T47D (cell line): ENCODE measurements at regions not wholly inside any gene's neighbourhood (a gene's known extent, or its start where the extent isn't known, plus 50 kb on each side); places are given as distances from the start of the nearest gene placed in this dataset.

Experiments used
- DNase-seq, 2 experiments: peaks; one replicate each; pipeline versions ENCODE4 v3.0.0 to v3.0.0-alpha.2; 2011 to 2012; ENCODE audit warnings: low read depth in 1 of 2, low spot score in 1 of 2
- JUND ChIP-seq: IDR thresholded peaks from 2 replicates; pipeline ENCODE4 v1.6.1; 2012; ENCODE audit warnings: low read depth
- in situ Hi-C: cut with HindIII; loops from 2 replicates; pipeline ENCODE4 v1.10.0; 2016; ENCODE audit warnings: low sequenced_read_pairs, low pct_unique_long_range_greater_than_20kb

DNA sequence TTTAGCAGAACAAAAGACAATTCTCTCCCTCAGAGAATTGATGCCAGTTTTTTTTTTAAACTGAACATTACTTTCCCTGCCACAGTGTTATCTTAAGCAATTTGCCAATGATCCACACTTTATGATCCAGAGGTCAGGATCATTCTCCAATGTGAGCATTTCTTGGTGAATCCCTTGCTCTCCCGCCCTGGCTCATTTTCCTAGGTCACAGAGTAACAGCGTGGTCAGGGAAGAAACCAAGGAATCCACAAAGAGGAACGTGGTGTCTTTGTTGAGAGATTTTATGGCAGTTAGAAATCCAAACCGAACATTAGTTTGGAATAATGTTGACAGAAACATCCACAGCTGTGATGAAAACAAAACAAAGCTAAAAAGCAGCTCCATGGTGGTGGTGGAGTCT, 250.3 kb downstream of the TTC32 start:
- TF ChIP-seq JUND = no peak
- in situ Hi-C loops = no loop called here
- no peak for DNase-seq

- in situ Hi-C loops = no loop called here
- TF ChIP-seq JUND = no peak
- DNase-seq = no peak
Measured at GRCh38 chr2:19649785-19650380, 251.9 kb downstream of the TTC32 start.

GRCh38 chr2:19649142-19649541, 252.6 kb downstream of the TTC32 start:
- in situ Hi-C loops = no loop called here
- no peak for TF ChIP-seq JUND
- no peak for DNase-seq

GRCh38 chr2:19648583-19648982, 253.2 kb downstream of the TTC32 start:
- in situ Hi-C loops = no loop called here
- DNase-seq = no peak
- no peak for TF ChIP-seq JUND

DNA sequence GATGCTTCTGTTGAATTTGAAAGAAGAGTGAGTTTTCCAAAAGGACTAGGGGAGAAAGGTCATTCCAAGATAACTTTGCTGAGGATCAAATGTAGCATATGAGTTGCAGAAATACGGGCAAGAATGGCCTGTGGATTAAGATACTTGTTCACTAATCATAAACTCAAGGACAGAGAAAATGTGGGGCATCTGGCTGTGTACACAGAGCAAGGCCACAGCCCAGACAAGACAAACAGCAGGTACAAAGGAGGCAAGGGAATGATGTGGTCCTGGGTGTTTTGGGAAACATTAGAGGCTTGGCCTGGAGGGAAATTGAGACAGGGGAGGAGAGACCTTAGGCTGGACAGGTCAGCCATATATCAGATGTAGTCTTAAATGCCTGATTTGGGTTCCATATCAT, 254.8 kb downstream of the TTC32 start:
- in situ Hi-C loops = no loop called here
- no peak for TF ChIP-seq JUND
- DNase-seq = no peak

- no peak for TF ChIP-seq JUND
- no peak for DNase-seq
- in situ Hi-C loops = no loop called here
Measured at GRCh38 chr2:19644763-19645162, 257.0 kb downstream of the TTC32 start.

GRCh38 chr2:19643117-19643518, 258.7 kb downstream of the TTC32 start:
- no peak for DNase-seq
- no peak for TF ChIP-seq JUND
- in situ Hi-C loops = no loop called here

DNA sequence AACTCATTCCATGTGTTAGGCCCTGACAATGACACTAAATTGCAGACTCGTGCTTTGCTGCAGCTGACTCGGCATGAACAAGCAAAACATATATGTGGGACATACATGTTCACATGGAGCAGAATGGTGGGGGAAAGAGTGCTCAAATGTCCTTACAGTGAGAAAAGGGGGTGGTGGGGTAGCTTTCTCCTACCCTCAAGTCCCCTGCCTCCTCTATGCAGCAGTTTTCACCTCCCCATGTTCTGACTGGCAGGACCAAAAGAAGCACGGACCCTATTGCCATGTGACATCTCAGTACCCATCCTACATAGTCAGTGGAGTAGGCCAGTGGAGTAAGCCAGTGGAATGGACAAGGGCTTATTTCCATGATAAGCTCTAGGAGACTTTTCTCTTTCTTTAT, 259.3 kb downstream of the TTC32 start:
- TF ChIP-seq JUND = no peak
- in situ Hi-C loops = no loop called here

DNA sequence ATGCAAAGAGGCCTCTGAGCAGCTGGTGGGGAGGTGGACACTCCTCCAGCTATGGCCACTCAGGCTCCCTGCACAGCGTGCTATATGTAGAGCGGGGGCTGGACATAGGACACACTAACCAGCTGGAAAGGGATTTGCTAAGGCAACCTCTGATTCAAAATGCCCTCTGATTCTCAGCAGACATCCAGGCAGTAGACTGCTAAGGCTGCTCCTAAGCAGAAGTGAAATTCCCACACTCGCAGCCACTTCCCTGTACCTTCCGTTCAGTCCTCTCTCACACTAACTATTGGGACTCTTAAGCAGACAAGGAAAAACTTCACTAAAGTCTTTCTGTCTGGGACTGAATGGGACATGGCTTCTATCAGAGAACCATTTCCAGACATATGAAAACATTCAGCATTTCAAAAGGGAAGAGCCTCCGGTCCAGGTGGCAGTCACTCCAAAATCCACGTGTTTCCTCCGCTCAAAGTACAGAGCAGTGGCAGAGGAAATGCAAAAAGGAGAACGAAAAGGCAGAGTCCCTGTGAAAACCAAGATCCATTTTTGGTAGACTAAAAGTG, 265.8 kb downstream of the TTC32 start:
- in situ Hi-C loops = no loop called here
- no peak for DNase-seq
- no peak for TF ChIP-seq JUND

More for the DNA sequence above, 259.3 kb downstream of the TTC32 start:
- DNase-seq = no peak

DNA sequence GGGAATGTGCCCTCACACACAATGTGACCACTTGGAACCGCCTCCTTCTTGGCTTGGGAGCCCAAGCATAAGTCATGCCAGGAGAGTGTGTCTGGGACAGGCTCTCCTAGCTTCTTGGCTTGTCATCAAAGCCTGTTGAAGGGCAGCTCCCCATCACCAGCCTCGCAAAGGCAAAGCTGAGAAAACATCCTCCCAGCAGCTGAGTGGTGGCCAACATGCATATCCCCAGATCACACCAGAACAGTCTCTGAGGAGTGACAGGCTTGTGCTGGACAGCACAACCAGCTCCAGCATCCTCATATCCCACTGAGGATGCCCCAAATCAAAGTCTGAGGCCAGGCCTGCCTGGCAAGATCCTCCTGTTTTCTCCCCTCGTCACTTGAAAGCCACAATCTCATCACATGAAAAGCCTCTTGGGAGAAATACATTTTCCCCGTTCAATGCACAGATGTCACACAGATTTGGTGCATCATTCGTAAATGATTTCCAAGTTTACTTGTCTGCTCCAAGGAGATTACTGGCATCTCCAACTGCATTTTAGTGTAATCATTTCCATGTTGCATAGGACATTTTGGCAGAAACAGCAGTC, 269.3 kb downstream of the TTC32 start:
- TF ChIP-seq JUND = no peak
- DNase-seq = no peak
- in situ Hi-C loops = no loop called here

GRCh38 chr2:19631871-19632270, 269.9 kb downstream of the TTC32 start:
- no peak for TF ChIP-seq JUND
- in situ Hi-C loops = no loop called here

GRCh38 chr2:19630921-19631320, 270.9 kb downstream of the TTC32 start:
- DNase-seq = no peak
- no peak for TF ChIP-seq JUND
- in situ Hi-C loops = no loop called here

More at GRCh38 chr2:19631871-19632270, 269.9 kb downstream of the TTC32 start:
- DNase-seq = no peak

DNA sequence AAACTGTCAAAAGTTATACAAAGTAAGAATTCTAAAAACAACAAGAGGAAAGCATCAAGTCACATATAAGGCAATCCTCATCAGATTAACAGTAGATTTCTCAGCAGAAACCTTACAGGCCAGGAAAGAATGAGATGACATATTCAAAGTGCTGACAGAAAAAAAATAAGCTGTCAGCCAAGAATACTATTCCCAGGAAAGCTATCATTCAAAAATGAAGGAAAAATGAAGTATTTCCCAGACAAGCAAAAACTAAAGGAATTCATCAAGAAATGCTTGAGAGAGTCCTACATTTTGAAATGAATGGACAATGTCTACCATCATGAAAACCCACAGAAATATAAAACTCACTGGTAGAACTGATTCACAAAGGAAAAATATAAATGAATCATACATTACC, 268.9 kb upstream of the OSR1 start:
- no peak for TF ChIP-seq JUND
- in situ Hi-C loops = no loop called here
- DNase-seq = no peak

DNA sequence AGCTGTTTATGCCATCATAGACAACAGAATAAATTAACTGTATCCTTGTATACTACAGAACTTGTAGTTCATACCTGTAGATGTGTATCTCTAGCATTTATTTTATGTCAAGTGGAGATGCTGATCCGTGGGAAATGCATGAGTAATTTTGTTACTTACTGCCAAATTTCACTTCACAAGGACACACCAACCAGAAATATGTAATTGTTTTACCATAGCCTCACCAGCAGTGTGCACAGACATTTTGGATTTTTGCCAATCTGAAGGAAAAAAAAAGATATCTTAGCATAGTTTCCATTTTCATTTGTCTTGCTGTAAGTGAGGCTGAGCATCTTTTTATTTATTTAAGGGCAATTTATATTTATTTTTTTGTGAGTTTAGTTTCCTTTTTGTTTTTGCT, 265.1 kb upstream of the OSR1 start:
- no peak for TF ChIP-seq JUND
- DNase-seq = no peak
- in situ Hi-C loops = no loop called here
